ENCODE measurements at regions not wholly inside any gene's neighbourhood (a gene's known extent, or its start where the extent isn't known, plus 50 kb on each side); places are given as distances from the start of the nearest gene placed in this dataset.
"Not testable (repeated sequence)": the region's sequence is repeated elsewhere in the genome, so short reads cannot be mapped to it uniquely, and the experiment has no call there.

DNA sequence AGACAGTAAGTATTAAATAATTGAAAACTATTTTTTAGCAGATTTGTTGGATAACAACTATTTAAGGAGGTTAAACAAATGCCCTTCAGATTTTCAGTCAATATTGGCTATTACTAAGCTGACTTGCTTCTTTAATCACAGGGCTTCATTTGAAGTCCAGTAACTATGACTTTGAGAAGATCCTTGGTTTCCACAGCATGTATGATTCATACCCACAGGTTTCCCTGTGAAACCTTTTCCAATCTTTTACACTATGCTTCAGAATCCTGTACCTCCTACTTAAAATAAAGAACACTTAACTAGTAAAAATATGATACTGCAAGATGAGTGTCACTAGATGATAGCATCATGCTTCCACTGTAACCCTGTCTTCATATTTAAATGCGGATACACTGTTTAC, 211.9 kb downstream of the SPATA31A1 start:
- DNase-seq = not testable (repeated sequence)

DNA sequence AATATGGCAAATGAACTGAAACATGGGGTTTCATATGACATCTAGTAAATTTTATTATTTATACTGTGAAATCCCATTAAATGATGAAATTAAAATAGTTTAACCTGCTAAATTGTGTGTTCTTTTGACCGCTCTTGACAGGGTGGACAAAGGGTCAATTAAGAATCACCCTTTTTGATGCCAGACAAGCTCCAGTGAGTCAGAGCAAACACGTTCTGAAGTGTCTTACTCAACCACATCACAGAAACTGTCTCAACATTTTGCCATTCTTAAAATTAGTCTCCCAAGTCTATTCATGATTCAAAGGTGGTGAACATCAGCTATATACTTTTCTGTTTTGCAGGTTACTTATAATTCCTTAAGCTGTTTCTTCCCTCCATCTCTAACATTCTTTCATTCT, 213.4 kb downstream of the SPATA31A1 start:
- DNase-seq = not testable (repeated sequence)

DNA sequence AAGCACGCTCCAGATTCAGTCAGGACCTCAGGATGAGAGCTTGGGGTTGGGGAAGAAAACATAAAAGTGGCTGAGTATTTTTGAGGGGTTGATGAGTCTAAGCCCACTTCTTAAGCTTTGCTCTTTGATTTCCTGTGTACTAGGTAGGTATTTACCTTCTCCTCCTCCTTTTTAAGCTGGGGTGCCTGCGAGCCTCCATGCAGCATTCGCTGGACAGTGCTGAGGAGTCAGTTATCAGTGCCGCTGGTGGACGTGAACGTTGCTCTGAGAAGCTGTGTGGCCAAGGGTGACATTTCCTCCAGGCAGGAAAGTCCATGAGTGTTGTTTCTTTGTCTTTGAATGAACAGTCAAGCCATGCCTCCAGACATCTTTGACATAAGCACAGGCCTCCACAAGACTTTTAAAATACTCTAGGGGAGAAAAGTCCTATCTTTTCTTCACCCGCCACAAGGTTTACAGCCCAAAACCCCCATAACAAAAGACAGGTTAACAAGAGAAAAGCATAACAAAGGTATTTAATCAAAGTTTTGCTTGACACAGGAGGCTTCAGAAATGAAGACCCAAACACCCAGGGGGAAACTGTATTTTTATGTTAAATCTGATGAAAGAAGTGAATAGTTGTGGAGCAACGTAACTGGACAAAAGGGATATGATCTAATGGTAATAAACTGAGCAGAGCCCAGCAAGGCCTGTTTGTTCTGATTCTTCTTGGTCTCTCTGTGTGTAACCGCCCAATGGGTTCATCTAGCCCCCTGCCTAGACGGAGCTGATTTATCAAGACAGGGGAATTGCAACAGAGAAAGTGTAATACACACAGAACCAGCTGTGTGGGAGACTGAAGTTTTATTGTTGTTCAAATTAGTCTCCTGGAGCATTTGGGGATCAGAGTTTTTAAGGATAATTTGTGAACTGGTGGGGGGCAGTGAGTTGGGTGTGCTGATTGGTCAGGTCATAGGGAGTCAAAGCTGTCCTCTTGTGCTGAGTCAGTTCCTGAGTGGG, 217.9 kb downstream of the SPATA31A1 start:
- DNase-seq = not testable (repeated sequence)

DNA sequence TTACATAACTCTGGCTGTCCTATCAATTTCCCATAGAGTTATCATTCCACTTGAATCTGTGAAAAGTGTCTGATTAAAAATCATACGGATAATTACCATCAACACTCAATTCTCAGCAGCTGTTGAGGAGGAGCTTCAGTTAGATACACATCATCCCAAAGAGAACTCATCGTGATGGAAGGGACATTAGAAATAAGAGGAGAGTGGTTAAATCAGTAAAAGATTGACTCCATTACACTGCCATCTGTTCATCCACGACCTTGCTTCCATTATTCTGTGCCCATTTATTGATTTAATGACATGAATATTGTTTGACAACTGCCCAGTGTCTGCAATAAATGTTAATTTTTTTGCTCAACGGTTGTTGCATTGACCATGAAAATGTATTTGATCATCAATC, 223.5 kb downstream of the SPATA31A1 start:
- DNase-seq = not testable (repeated sequence)

DNA sequence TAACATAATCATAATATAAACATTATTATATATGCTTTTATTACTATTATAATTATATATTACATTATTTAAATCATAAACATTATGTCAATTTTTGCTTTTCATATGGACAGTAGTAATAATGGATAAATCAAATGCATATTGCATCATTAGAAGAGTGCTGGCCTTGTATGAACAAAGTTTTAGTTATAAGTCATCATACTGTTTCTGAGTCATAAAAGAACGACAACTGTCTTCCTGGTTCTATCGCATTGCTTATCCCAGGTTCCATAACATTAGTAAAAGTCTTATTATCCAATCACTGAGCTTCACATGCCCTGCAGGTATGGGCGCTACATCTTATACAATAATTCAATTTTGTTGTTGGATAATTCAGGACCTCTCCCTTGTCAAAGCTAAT, 225.8 kb downstream of the SPATA31A1 start:
- not testable (repeated sequence) for DNase-seq

DNA sequence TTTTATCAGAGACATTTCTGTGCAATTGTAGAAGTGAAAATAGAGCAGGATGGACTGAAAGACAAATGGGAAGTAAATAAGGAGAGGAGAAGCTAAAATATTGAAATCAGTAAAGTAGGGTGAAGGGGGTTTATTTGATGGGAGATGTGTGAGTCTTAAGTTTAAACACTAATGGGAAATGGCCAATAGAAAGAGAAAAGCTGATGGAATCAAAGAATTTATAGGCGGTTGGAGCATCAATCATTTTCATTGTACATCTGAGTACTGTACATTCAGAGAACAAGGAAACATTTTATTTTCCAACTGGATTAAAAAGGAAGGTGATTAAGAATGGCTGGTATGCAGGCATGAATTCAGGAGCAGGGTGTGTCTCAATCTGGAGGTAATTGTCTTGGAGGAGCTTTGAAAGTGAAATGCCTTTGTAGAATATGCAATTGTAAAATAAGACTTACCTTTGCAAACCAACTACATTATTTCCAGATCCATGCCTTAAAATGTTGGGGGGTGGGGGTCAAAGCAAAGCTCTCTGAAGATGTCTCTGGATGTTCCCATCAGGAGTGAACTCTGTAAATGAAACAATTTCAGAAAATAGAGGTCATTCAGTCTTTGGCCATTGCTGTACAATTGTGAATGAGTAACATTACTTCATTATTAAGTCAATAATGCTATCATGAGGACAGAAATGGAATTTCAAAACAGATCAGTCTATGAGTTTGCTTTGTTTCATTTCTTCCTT, 227.4 kb downstream of the SPATA31A1 start:
- DNase-seq = not testable (repeated sequence)

DNA sequence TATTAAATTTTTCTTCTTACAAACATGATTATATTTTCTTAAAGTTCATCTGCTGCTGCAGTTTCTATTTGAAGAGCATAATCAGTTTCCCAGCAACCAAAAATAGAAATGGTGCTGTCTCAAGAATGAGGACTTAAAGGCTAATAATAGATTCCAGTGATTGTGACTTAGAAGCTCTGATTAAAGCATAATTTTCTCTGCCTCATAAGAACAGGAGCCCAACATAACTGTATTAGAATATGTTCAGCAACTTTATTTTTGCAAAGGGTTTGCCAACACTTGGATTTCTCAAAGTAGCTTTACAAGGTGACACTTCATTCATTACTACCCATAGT, 227.9 kb downstream of the SPATA31A1 start:
- DNase-seq = not testable (repeated sequence)

DNA sequence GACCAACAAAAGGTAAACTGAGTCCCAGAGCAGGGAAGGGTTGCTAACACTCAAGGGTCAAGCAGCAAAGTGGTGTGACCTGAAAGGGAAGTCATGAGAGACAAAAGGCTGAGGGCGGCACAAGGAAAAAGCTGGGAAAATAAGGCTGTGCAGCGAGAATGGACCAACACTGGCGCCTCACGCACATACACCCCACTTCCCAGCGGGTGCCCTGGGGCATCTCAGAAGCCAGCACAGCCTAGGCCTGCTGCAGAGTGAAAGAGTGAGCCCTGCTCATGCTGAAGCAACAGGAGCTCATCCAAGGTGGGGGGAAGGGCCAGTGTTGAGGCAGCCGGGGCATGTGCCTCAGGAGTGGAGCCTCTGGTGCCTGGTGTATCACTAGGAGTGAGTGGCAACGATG, 229.8 kb downstream of the SPATA31A1 start:
- not testable (repeated sequence) for DNase-seq

DNA sequence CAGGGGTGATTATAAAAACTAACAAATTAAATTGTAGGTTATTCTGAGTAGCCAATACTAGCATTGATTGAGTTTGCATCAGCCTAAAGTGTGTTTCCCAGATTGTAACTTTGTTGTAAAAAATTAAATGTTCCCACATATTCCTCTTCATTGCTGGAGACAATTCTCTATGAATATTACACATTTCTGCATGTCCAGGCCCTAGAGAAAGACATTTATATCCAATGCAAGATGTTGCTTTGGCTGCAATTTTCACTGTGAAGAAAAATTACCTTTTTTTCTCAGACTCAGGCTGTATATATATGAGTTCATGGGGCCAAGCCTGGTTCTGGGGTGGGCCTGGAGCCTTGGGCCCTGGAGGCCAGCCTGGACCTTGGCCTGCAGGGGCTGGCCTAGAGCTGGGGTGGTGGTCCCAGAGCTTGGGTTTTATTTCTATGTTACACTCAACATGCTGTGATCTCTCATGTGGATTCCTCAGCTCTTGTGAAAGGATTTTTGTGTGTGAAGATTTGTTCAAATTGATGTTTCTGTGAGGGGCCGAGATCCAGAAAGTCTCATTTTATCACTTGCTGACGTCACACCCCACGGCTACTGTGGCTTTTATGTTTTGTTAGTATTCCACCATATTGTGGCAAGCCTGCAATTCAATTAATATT, 232.5 kb downstream of the SPATA31A1 start:
- DNase-seq = no peak

DNA sequence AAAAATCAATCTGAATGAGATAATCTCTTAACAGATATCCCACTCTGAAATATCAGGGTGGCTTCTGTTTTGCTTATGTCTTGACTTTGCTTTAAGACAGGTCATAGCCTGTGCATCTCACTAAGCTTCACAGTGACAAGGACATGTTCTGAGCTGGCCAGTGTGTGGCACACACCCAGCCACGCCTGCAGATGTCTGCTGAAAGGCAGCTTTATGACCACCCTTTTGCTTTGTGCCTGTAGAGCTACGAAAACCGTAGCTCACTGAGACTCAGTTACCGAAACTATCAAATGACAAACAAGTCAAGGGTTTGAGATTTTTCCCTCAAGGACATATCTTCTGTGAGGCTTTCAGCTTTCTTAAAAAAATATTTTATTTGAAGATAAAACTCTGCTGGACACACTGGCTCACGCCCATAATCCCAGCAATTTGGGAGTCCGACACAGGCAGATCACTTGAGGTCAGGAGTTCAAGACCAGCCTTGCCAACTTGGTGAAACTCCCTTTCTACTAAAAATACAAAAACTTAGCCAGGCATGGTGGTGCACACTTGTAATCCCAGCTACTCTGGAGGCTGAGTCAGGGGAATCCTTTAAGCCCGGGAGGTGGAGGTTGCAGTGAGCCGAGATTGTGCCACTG, 233.2 kb downstream of the SPATA31A1 start:
- DNase-seq = no peak

DNA sequence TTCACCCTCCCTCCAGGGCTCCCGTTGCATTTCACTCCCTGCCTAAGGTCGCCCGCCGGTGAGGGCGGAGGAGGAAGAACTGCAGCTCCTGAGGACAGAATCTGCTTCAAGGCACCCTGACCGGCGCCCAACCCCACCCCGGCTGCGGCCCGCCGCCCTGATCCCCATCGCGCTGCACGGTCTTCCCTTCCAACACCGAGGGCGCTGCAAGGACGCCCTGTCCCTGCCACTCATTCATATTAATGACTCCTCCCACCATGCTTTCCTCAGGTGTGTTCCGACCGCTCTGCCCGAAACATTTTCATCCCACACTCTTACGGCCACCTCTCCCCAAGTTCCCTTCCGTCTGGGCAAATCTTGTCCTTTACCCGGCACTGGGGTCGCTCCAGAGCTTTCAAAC, 248.6 kb downstream of the SPATA31A1 start:
- not testable (repeated sequence) for DNase-seq

DNA sequence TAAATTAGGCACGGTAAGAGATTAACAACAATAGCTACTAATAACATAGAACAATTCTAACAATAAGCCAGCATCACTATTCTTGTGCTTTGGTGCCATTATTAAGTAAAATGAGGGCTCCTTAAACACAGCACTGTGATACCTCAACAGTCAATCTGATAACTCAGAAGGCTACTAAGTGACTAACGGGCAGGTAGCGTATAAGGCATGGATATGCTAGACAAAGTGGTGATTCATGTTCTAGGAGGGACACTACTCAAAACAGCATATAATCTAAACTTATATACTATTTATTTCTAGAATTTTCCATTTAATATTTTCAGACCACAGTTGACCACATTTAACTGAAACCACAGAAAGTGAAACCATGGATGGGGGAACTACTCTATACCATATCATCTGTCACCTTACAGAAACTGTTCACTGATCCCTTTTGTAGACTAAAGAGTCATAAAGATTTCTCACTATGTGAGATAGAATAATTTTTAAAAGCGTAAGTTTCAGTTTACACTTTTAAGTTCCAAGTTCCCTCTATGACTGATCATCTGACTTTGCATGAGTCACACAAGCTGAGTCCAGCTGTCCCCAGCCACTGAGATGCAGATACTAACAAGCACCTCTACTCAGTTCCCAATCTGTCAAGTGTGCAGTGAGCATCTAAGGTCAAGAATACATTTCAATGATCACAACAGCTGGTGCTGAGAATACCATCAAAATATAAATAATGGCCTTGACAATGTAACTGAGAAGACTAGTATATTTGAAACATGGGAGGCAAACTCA, 256.2 kb downstream of the SPATA31A1 start:
- not testable (repeated sequence) for DNase-seq

DNA sequence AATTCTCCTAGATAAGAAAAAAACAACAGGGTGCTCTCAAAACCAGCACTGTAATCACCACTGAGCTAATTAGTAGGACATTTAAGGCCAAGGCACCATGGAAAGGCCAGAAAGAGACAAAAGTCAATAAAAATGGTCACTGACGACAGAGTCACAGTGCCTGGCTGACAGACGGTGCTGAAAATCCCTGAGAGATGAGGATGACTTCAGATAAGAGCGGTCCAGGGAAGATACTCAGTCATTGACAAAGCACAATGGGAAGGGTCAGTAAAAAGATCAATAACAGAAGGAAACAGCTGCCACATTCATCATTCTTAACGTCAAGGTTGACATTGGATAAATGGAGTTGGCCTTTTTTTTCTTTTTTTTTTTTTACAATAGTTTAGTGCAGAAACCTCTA, 261.0 kb downstream of the SPATA31A1 start:
- DNase-seq = not testable (repeated sequence)

DNA sequence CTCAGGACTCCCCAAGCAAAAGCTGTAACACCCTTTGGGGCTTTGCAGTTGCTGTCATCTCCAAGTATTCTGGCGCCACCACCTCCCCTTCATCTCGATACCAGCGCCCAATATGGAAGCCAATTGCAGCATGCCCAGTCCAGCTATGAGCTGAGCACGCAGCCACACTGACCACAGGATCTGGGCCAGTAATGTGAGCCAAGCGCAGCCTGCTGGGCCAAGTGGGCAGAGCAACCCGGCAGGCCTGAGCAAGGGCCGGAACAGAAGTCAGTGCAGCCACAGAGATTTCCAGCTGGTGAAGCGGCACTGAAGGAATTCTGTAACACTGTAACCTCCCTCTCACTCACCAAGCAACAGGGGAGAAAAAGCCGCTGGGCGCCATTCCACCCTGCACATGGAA, 268.6 kb downstream of the SPATA31A1 start:
- not testable (repeated sequence) for DNase-seq

DNA sequence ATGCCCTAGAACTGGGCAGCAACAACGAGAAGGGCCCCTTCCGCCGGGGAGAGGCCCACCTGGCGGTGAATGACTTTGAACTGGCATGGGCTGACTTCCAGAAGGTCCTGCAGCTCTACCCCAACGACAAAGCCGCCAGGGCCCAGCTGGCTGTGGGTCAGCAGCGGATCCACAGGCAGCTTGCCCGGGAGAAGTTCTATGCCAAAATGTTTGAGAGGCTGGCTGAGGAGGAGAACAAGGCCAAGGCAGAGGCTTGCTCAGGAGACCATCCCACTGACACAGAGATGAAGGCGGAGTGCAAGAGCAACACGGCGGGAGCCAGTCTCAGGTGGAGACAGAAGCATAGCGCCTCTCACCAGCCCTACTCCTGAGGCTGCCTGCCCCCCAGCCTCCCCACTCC, 276.6 kb downstream of the SPATA31A1 start:
- not testable (repeated sequence) for DNase-seq

DNA sequence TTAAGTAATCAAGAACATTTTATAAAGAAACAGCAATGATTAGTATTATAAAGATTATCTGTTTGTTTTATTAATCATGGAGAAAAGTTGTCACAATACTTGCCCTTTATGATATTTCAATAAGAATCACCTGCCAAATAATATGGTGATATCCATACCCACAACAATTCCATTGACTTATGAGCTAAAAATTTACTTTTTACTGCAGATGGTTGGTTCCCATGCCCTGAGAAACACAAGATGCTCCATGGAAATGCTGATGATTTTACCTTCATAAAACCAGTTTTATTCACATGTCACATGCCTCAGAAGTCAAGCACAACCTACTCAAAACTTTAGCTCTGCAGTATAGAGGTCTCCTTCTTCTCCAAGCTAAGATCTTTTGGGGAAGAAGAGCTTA, 293.6 kb downstream of the SPATA31A1 start:
- DNase-seq = not testable (repeated sequence)

DNA sequence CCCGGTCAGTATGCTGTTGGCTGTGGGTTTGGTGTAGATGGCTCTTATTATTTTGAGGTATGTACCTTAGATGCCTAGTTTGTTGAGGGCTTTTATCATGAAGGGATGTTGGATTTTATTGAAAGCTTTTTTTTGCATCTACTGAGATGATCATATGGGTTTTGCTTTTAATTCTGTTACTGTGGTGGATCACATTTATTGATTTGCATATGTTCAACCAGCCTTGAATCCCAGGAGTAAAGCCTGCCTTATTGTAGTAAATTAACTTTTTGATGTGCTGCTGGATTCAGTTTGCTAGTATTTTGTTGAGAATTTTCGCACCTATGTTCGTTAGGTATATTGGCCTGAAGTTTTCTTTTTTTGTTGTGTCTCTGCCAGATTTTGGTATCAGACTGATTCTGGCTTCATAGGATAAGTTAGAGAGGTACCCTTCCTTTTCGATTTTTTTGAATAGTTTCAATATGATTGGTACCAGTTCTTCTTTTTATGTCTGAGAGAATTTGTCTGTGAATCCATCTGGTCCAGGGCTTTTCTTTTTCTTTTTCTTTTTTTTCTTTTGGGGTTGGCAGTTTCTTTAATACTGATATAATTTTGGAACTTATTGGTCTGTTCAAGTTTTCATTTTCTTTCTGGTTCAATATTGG, 301.6 kb downstream of the SPATA31A1 start:
- DNase-seq = not testable (repeated sequence)

DNA sequence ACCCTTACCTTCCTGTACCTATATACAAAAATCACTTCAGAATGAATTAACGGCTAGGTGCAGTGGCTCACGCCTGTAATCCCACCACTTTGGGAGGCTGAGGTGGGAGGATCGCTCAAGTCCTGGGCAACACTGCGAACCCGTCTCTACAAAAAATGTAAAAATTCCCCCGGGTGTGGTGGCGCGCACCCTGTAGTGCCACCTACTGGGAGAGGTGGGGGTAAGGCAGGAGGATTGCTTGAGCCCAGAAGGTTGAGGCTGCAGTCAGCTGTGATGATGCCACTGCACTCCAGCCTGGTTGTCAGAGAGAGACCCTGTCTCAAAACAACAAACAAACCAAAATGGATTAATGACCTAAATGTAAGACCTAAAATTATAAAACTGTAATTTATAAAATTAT, 307.6 kb downstream of the SPATA31A1 start:
- not testable (repeated sequence) for DNase-seq

DNA sequence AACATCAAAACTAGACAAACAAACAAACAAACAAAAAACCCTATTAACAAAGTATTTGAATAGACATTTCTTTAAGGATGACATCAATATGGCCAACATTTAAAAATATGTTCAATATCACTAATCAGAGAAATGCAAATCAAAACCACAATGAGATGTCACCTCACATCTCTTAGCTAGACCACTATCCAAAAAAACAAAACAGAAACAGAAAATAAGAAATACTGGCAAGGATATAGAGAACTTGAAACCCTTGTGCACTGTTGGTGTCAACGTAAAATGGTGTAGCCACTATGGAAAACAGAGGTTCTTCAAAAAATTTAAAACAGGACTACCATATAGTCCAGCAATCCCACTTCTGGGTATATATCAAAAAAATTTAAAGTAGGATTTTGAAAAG, 308.2 kb downstream of the SPATA31A1 start:
- not testable (repeated sequence) for DNase-seq

DNA sequence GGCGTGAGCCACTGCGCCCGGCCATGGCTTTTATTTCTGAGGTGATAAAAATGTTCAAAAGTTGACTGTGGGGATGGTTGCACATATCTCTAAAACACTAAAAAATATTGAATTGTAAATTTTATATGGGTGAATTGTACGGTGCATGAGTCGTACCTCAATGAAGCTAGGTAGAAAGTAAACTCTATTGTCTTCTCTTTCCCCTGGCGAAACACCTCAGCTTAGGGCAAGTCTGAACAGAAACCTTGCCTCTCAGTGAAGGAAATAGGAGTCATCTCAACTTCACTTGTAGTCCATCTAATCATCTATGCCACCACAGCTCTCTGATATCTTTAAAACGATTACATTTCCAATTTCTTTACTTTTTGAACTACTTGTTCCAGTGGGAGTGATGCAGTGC, 309.6 kb downstream of the SPATA31A1 start:
- DNase-seq = not testable (repeated sequence)

DNA sequence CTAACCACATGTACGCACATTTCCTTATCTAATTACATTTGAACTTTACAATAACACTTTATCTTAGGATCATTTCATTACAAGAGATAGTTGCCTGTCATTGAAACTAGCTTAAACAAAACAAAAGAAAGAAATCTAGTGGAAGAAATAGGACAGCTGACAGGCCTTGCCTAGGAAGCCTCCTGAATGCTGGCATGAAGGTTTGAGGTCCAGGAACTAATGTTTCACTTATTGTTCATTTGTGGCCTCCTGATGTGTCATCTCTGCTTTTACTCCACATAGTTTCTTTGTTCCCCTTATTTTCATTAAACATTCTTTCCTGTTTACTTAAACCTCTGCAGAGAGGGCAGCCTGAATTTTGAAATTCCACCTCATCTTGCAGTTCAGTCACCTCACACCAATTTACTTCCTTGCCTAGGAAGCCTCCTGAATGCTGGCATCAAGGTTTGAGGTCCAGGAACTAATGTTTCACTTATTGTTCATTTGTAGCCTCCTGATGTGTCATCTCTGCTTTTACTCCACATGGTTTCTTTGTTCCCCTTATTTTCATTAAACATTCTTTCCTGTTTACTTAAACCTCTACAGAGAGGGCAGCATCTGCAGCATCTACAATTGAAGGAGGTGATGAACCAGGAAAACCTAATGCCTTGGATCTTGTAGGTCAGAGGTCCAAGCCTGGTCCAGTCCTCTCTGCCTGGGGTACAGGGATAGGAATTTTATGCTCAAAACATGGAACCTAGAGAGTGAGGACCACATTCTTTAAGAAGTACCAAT, 319.2 kb downstream of the SPATA31A1 start:
- DNase-seq = not testable (repeated sequence)
